ENCODE measurements at regions not wholly inside any gene's neighbourhood (a gene's known extent, or its start where the extent isn't known, plus 50 kb on each side); places are given as distances from the start of the nearest gene placed in this dataset.
"Not testable (repeated sequence)": the region's sequence is repeated elsewhere in the genome, so short reads cannot be mapped to it uniquely, and the experiment has no call there.

DNA sequence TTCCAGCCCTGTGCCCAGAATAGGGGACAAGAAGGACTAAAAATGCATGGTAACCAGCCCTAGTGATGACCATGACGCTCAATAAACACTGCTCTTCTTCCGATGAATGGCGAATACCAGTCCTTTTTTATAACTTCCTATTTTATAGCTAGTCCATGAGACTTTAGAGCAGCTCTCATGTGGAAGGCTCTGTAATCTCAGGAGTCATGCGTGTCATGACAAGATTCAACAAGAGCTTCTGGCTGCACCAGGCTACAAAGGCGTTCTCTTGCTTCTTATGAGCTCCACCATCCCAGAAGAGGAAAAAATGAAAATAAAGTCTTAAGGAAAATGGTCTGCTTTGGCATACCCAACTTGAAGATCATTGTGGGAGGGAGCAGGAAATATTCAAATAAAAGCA is 141.0 kb downstream of the TMCO5A start:
- DNase-seq: no peak

DNA sequence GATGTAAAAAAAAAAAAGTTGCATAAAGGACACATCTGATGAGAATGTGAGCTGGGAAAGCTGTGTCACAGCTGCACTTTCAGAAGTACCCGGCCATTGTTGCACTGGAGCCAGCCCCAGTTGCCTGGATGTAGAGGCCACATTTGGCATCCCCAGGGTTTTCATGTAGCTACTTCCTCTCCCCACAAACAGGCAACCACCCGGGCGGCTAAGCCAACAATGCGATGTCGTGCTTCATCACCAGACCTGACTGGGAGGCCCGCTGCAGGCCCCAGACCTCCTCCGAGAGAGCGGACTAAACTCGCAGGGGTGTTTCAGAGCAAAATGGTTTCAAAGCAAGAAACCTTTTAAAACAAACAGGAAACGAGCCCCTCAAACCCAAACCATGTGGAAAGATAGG is 142.3 kb downstream of the TMCO5A start:
- DNase-seq: no peak

DNA sequence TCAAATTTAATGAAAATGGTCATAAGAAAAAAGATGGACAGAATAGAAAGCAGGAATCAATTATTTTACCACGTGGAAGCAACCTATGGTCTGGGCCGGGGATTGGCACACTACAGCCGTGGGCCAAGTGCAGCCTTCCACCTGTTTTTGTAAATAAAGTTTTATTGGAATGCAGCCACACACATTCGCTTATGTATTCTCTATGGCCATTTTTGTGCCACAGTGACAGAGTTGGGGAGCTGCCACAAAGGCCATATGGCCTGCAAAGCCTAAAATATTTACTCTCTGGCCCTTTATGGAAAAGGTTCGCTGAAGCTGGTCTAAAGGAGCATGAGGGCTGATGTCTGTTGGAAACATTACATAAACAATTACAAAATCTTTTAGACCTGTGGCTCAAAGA is 144.8 kb downstream of the TMCO5A start:
- DNase-seq: no peak

DNA sequence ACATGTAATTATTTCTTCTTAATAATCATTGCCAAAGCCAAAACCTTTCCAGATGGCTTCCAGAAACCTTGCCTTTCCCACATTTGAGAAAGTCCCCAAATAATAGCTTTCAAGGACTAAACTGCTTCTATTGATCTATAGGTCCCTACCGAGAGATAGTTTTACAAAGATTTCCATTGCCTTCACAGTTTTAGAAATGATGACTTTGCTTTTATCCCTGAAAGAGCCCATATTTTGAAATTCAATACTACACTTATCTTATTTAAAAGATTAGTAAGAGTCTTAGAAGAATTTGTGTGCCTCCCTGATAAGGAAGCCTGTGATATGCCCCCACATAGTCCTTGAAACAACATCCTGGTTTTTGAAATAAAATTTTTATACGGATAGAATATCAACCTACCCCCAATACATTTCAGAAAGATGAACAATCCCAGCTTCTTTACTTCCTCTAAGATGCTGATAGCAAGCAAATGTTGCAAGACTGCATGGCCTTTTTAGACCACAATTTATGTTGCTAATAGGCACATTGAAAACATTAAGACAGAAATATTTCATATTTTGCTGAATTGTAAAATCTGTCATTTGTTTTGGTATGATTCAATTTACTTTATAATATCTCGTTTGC is 146.3 kb downstream of the TMCO5A start:
- DNase-seq: no peak

DNA sequence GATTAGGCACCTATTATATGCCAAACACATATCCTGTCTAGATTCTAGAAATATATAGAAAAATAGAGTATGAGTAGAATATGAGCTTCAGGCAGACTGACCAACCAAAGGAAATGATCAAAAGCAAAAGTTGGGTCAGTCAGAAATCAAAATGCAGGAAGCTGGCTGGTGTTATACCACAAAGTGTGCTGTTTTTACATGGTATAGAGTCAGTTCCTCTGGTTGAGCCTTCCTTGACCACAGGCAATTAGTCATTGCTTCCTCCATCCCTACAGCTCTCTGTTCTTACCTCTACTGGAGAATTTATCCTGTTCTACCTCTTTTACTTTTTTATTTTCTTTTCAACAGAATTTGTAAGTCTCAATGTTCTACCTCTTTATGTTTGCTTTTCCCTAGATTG is 149.8 kb downstream of the TMCO5A start:
- no peak for DNase-seq

DNA sequence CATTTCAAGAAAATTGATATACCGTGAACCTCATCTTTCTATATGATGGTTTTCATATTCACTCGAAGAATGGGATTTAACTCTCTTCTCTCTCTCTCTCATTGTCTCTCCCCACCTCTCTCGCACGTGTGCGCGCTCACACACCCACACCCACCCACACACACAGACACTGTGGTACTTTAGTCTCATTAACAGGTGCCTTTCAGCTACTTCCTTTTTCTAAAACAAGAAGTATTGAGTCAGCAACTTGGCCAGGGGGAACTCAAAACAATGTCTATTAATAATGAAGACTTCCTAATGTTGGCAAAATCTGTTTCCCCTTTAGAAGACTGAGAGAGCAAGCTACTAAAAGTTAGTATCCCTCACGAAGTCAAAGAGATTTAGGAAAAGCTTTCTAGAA is 150.7 kb downstream of the TMCO5A start:
- DNase-seq: no peak

DNA sequence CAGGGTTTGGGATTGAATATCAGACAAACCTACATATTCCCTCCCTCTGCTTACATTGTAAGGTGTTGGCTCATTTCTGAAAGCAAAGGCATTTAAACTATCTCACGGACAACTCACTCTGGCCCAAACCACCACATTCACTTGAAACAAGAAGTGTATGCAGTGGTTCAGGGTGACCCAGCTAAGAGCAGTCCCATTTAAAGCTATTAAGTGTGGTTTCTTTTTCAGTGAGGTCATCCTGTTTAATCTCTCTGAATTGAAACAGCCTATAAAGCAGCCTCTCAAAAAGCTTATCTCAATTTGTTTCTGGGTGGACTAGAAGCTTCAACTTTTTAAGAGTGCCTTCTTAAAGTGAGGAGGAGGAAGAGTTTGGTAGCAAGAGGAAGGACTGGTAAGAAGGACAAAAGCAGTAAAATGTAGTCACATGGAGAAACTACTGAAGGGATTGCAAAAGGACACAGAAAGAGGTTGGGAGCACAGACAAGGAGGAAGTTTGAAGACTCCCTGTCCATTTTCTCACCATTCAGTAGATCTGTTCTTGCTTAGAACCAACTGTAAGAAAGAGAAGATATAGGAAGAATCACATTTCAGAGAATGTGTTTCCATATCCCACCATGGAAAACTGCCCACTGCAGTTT is 151.6 kb downstream of the TMCO5A start:
- DNase-seq: no peak

DNA sequence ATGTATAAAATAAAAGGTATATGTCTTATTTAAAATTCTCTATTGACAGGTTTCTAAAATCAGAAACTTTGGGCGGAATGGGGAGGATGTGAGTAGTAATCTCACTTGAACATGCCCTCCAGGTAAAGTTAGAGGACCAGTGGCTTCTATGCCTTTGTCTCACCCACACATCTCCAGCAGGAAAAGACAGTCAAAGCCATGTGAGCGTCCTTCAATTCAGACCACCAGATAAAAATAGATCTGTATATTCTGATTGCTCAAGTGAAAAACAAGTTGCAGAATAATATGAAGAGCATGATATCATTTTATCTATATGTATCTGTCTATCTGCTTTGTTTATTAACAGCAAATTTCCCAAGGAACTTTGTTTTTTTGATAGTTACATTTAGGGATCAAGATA is 152.2 kb downstream of the TMCO5A start:
- no peak for DNase-seq

DNA sequence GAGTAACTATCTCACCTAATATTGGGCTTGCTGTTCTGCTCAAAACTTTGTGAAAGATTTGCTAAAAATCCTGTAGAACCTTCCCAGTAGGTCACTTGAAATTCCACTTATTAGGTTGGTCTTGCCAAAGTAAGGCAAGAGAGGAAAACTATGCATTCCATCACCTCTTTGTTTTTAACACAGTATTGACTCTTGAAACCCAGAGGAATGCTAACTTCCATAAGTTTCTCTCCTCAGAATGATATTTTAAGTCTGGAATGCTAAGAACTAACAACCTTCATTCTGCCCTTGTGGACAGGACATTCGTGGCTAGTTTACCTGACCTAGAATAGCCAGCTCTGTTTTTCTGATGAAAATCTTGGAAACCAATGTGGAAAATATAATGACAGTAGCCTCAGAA is 154.5 kb downstream of the TMCO5A start:
- DNase-seq: no peak

DNA sequence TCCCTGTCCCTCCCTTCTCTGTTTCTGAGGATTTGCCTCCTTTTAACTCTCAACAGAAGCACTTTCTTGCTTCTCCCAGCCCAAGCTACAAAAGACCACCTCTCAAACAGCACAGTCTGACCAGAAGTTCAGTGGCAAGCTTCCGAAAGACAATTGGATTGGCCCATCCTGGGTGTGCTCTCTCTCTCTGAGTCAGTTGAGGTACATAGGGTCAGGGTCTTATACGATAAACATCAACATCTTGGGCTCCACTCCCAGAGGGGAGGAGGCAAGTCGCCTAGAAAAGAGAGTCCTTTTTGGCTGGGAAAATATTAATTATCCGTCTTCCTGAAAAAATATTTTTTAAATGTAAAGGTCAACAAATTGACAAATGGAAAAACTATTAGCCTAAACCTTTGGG is 155.8 kb downstream of the TMCO5A start:
- DNase-seq: no peak

DNA sequence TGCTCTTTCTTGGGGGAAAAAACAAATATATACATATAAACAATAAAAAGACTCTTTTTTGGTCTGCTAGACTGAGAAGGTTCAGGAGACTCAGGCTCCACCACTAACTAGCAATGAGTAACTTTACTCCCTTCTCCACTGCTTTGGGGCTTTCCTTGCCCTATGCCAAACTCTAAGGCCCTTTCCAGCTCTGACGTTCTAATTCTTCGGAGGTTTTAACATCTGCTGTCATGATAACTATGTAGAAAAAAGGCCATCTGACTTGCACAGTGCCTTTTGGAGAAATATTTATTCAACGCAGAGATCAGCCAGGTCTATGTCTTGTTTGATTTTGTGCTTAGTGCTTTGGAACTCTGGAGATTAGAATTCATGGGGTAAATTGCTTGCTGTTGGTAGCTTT is 156.2 kb downstream of the TMCO5A start:
- DNase-seq: no peak

DNA sequence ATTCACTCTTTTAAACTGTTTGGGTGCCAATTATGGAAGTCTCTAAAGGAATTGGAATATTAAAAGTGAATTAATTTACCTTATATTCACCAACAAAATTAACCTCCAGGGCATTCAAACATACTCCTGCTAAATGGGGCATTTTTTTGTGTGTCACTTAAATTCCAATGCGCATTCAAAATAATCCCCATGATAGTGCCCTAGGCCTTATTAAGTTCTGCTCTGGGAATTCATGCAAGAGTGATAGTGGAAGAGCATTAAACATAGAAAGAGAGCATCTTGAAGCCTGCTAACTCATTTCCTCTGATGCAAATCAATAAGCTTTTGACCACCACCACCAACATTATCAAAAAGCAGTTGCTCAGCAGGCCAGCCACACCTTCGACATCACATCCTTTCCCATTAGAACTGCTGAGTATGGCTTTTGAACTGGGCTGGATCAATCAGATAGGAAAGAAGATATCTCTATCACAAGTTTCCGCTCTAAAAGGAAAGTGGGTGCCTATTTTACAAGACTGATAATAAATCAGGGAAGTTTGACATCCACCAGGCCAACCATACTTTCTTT is 156.7 kb downstream of the TMCO5A start:
- no peak for DNase-seq

DNA sequence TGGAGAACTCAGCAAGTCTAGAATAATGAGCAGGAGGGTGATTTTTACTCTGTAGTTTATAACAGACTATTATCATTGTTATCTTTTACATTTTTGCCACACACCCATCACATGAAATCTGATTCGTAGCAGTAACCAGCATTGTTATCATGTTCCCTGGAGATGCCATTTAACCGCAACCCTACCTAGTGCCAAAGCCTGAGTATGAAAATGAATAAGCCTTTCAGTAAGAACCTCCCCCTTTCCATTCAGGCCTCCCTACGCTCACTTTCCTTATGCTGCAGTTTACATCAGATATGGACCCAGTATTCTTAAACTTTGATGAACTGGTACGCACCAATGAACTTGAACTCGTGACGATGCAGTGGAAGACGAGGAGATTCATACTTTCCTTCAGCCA is 158.7 kb upstream of the SPRED1 start:
- DNase-seq: no peak

DNA sequence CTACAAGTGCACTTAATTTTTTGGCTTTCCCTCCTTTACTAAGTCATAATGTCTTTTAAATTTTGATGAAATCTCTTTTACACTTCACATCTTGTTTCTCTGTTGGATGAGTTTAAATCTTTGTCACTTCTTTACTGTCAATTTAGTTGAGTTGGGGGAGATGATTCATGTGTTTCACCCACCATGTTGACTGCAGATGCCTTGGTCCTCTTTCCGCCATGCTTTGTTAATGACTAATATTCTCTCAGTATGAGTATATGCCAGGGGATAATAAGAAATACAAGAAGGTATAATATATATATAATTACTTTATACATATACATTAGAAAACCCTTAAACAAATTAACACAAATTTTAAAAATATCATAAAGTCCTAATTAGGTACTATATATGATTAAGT is 149.7 kb upstream of the SPRED1 start:
- DNase-seq: no peak

DNA sequence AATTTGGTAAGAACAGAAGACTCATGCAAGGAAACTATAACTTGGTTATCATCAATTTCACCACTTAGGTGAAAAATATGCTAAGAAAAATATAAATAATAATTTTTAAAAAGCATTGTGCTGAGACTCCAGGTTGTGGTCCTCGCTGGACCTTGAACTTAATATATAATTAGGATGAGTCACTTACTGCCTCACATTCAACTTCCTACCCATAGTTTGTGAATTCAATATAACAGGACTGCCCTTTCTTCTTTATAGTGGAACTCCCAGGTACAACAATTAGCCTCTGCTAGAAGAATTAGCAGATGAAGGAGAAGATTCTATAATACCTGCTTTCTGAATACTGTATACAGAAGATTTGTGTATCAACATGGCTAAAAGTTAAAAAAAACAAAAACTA is 149.1 kb upstream of the SPRED1 start:
- no peak for DNase-seq

DNA sequence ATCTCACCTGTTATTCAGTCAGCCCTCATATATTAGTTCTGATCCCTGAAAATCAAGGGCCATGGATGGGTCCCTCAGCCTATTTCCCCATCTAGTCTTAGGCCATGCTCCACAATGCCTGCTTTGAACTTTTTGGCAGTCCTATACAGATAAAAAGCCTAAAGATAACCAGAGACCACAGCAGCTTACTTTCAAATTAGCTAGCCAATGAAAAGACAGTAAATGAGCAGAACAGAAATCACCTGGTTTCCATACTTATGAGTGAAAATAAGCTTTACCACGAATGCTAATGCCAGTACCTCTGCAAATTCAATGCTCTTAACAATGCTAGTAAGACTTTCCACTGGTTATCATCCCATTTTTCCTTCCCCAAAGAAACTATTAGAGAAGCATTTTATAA is 141.6 kb upstream of the SPRED1 start:
- no peak for DNase-seq

DNA sequence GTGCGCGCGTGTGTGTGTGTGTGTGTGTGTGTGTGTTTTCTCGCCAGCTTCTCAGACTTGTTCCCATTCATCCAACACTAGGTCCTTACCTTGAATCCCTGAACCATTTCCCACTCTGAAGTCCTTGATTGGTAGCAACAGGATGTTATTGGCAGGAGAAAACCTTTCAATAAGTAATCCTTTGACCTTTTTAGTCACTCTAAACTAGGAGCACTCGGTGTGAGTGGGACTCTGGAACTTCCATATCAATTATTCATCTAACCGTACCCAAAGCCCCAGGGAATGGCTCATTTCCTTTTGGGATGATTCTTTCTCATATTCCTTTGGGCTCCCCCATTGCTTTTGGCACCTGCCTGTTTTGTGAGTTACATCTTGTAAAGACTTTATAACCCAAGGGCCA is 140.2 kb upstream of the SPRED1 start:
- no peak for DNase-seq

DNA sequence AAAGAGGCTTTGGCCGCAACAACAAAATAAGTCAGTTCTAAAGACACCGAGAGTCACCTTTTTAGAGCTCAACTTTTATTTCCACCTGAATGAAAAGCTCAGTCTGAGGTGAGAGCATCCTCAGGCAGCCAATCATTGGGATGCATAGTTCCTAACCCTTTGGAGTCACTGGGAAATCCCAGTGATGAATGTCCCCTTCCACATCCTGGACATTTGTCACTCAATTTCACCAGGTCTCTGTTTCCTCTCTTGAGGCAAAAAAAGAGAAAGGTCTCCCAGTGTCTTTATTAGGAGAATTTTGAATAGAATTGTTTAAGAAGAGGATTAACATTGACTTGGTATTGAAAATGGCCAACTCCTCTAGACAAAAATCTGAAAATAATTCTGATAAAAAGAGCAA is 137.5 kb upstream of the SPRED1 start:
- no peak for DNase-seq

DNA sequence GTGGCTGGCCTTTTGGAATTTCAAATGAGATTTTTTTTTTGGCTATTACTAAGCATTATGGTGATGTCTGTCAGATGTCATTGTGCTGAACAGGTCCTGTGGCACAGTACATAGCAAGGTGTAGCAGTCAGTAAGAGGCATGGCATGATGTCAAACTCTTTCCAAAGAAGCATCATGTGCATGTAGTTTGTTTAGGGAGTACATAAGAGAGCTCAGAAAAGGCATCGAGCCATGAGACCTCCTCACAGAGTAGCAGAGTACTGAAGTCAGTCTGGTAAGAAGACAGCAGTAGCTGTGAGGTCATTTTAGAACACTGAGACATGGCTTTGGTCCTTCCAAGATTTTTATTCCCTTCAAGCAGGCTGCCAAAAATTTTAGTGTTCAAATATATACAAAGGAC is 134.9 kb upstream of the SPRED1 start:
- no peak for DNase-seq

DNA sequence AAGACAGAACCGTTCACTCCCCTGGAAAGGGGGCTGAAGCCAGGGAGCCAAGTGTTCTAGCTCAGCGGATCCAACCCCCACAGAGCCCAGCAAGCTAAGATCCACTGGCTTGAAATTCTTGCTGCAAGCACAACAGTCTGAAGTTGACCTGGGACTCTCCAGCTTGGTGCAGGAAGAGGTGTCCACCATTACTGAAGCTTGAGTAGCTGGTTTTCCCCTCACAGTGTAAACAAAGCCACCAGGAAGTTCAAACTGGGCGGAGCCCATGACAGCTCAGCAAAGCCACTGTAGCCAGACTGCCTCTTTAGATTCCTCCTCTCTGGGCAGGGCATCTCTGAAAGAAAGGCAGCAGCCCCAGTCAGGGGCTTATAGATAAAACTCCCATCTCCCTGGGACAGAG is 132.8 kb upstream of the SPRED1 start:
- not testable (repeated sequence) for DNase-seq

DNA sequence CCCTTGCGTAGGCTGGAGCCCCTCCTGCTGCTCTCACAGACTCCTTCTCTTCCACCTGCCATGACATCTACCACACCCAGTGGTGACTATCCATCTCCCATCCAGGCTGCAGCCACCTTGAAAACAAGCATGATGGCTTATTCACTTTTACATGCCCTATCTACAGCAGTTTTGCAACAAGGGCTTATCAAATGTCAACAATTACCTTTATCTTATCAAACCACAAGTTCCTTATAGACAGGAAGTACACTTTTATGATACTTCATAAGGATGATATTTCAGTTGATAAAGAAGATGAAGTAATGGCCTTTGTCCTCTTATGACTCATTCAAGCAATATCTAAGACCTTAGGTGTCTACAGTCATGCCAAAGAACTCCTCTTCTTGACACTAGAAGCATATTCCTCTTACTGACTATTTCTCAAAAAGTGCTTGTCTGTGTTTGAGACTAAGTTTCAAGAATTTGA is 125.3 kb upstream of the SPRED1 start:
- no peak for DNase-seq

DNA sequence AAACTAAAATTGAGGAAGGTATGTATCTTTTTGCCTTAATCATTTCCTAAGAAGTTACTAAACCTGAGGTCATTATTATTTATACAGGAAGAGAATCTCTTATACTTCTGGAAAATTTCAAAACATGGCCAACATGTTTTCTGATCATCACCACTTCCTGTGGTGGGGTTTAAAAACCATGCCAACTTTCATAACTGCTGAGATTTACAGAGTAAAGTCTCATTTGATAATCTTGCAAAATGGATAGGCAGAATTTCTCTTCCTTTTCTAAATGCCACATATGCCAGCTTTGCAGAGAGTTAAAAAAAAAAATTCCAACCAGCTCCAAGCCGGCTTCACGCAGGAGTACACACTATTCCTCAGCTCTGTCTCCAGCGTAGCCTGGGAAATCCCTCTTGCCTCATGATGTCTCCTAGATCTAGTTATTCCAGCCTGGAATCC is 124.3 kb upstream of the SPRED1 start:
- DNase-seq: no peak

DNA sequence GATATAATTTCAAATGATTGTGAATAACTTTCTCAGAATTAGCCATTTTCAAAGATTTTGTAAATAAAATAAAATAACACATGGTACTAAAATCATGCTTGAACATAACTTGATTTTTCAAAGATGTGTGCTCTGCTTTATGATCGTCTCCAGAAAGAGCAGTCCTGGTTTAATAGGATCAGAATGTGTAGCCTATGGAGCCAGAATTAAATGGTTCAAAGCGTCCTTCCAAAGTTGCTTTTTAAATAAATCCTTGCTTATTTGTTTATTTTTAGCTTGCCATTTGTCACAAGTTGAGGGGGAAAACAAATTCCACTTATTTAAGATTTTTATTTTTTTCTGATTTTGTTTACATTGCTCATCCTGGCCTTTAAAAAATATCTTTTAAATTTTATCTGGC is 123.7 kb upstream of the SPRED1 start:
- no peak for DNase-seq

DNA sequence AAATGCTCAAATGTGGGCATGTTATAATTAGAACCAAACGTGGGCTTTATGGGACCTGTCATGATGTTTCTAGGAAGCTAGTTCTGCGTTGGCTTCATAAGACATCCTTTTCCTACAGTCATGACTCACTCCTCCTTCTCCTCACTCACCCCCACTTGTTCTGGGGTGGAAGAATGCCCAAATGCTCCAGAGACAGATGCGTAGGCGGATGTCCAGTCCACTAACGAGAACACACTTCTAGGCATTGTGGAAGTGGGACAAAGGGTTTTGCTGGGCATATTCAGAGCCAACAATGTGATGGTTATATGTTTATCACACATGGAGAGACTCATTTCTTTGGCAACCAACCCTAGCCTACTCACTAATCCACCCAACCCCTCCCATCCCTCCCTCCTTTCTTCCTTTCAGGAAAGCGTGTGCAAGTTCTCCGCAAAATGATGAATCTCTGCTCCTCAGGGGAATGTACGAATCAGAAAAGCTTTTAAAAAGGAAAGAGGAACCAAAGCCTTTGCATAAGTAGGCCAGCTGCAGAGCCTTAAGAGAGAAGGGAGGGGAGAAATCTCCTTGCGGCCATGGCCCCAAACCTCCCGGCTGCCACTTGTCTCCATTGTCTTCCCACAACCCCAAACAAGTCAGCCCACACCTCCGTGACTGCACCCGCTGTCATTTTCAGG is 123.0 kb upstream of the SPRED1 start:
- no peak for DNase-seq
